Left colon (tissue), 2 donors: ENCODE measurements at regions not wholly inside any gene's neighbourhood (a gene's known extent, or its start where the extent isn't known, plus 50 kb on each side); places are given as distances from the start of the nearest gene placed in this dataset.

Experiments used
- ATAC-seq: fragments of 200-7000 bp; cut with Tn5 transposase; one replicate; pipeline ENCODE4 v1.9.1; 2020; ENCODE audit warnings: mild to moderate bottlenecking, moderate library complexity
- DNase-seq, 2 donors: peaks; one replicate each; pipeline ENCODE4 v3.0.0-alpha.2; 2020
- intact Hi-C, 2 donors: fragments of 100-400 bp; cut with DNase I in 1 of 2; cut with micrococcal nuclease in 1 of 2; formaldehyde crosslinking; loops; one replicate each; pipeline versions ENCODE4 v1.11.2 to v1.14.0; 2022; cut with DNase I, micrococcal nuclease
- donor health status: DM: no; HTN: no; CAD: no.
- donor health status: DM: yes; HTN: yes; CAD: no.

DNA sequence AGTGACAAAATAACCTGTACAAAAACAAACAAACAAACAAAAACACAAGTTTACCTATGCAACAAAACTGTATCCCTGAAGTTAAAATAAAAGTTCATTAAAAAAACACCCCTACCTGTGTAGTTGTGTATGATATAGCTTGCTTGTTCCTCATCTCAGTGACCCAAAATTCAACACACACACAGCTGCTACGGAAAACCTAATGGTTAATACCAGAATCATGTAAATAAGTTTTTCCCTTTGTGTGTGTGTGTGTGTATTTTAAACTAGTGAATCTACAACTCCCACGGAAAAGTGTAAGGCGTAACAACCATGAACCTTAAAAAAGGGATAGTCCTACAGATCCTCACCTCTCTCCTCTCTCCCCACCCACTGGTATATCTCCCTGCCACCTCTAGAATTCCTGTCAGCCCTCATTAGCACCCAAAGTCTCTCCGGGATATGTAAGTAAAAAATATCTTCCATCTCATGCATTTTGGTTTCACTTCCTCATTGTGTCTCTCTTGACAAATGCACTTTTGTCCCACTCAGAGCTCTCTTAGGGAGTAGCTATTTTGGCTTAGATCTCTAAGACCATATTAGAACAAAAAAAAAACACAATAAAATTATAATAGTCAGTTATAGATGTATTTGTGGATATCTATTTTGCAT lies 2236.5 kb downstream of the PCDH9 start:
- no peak for DNase-seq

DNA sequence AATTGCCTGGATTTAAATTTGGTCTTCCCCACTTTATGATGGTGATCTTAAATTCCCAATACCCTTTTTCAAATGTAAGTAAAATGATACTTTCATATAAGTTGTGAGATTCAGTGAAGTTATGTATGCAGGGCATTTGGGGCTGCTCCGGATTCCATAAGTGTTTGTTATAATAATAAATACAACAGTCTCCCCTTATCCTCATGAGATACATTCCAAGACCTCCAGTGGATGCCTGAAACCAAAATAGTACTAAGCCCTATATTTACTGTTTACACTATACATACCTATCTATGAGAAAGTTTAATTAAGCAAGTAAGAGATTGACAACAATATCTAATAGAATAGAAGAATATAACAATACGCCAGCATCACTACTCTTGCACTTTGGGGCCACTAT lies 2237.8 kb downstream of the PCDH9 start:
- ATAC-seq (no peak), DNase-seq (no peak)
- intact Hi-C loops = no loop called here

More for the DNA sequence above, 2236.5 kb downstream of the PCDH9 start:
- ATAC-seq = no peak
- intact Hi-C loops = no loop called here

DNA sequence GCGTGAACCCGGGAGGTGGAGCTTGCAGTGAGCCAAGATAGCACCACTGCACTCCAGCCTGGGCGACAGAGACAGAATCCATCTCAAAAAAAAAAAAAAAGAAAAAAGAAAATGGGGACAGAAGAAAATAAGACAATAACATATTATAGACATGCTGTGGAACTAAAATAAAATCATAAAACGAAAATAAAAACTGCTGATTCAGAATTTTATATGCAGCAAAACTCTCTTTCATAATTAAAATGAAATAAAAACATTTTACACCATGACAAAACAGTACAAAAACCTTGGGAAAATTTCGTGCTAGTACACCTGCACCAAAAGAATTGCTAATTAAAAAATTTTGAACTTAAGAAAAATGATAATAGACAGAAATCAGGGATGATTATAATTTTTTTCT lies 2245.1 kb downstream of the PCDH9 start:
- intact Hi-C loops = no loop called here
- DNase-seq (no peak), ATAC-seq (no peak)

DNA sequence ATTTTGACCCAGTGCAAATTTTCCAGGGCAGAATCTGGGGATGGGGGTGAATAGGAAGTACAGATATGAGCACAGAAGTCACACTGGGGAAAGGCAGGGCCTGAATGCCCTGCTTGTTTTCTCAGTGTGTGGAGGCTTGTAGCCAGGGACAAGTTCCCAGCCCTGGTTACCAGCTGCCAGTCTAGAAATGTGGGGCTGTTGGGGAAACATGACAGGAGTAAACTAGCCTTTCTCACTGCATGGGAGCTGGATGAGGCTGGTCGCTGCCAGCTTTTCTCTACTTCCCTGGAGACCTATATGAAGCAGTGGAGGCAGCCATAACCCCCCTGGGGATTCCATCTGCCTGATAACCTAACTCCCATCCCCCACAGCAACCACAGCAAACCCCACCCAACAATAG lies 2267.7 kb downstream of the PCDH9 start:
- ATAC-seq = no peak
- DNase-seq = no peak
- intact Hi-C loops = no loop called here

DNA sequence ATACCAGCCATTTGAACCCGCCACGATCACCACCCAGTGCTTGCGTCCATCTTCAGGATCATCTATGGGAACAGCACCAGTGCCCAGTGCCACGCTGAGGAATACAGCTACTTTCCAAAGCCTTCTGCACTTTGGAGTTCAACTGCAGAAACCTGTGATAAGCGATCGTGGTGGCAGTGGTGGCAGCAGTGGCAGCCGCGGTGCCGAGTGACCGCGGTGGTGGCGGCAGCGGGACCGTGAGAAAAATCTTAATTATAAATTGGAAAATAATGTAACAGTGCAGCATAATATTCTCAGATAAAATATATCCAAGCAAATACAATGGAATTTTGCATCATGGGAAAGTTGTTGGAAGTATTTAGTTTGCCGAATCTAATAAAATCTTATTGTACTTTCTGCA lies 2270.9 kb downstream of the PCDH9 start:
- DNase-seq = no peak
- intact Hi-C loops = no loop called here
- no peak for ATAC-seq

DNA sequence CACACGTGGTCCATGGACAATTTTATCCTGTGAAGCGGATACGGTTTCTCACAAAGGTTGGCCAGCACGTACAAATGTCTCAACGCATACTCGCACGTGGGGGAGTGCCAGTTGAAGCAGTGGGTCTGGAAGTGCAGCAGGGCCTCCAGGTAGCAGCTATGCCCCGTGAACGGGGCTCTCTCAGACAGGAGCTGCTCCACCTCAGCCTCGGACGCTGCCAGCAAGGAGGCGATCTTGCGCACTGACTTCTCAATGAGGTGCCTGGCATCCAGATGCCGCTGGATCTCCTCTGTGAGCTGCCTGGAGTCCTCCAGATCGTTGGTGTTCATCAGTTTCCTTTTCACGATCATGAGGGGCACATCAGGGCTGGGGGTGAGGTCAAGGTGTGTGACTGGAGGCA lies 2272.0 kb downstream of the PCDH9 start:
- intact Hi-C loops = no loop called here
- no peak for ATAC-seq
- DNase-seq = no peak

DNA sequence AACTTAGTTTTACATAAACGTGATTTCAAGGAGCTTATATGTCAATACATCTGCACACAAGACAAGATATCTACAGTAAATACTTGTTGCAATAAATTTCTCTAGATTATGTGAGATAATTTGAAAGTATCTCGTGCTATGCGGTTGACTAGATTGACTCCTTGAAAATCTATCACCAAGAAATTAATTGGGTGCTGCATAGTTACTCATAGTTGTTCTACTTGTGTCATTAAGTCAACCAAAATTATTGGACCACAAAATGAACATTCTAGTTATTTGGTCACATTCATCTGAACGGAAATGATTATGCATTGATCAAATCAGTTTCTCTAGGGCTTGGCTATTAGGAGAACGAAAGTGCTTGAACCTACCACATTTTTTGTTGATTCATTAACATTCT lies 2291.5 kb downstream of the PCDH9 start:
- ATAC-seq = no peak
- intact Hi-C loops = no loop called here
- DNase-seq = no peak

DNA sequence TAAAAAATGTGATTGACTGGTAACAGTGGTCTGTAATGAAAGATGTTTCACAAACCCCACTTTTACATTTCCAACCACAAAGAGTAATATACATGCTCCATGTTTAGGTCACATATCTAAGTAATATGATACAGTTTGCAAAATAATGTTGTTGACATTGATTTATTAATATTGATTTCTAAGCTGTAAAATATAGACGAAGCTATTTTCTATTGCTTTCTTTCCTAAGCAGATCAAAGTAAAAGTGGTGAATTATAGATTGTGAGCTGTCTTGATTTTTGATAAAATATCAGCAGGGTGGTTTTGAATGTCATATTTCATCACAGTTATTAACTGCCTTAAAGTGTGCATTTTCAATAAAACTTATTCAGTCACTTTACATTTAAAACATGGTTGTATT lies 2292.8 kb downstream of the PCDH9 start:
- ATAC-seq = no peak
- intact Hi-C loops = no loop called here
- DNase-seq = no peak

DNA sequence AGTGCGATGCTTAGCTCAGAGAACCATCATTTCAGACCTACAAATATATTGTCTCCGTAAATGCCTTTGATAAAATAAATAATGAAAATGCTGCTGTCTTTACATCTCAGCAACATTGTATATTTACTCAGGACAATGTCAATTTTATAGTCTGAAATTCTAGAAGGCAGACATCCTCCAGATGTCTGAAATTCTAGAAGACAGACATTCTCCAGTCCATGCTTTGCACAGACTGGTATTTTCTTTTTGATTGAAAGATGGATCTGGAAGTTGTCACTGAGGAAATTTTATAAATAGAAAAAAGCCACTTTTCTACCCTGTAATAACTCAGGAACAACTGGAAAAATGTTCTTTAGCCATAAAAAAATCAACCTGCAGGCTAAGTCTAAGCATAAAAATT lies 2293.3 kb downstream of the PCDH9 start:
- DNase-seq (no peak), ATAC-seq (no peak)
- intact Hi-C loops = no loop called here

DNA sequence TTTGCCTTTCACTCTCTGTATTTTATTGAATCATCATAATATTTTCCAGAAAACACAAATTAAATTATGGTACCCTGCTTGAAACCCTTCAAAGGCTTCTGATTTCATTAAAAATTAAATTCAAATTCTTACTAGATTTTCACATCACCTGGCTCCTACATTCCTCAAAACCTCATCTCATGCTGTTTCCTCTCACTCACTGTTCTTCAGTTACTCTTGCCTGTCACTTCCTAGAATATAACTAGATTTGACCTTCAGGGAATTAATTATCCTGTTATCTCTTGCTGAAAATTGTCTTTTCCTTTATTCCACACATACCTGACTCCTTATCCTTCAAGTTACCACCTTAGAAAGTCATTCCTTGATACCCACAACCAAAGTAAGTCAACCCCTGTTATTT lies 2294.7 kb downstream of the PCDH9 start:
- no peak for DNase-seq
- intact Hi-C loops = no loop called here
- no peak for ATAC-seq

DNA sequence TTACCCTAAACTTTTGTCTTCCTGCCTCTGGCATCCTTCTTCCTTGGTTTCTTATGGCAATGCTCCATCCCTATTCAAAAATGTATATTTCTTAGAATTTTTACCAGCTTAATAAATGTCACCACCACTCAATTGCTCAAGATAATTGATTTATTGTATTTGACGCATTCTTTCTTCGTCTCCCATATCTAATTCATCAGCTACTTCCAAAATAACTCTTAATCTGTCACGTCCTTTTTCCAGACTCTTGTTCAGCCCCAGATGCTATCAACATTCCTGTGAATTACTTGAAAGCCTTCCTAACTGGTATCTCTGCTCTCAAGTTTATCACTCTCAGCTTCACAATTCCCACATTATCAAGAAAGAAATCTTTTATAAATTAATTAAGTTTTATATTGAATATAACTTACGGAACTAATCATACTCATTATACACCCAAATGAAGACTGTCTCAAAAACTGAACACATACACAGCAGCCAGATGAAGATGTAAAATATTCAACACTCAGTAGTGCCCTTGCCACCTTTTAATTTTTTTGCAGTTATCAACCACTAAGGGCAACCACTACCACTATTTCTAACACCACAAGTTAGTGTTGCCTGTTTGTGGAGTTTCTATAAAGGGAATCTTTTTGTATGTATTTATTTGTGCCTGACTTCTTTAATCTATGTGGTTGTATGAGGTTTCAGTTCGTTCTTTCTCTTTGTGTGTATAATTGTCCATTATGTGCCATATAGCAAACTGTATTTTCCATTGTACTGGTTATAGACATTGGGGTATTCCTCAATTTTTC lies 2295.4 kb downstream of the PCDH9 start:
- no peak for DNase-seq
- intact Hi-C loops = no loop called here
- no peak for ATAC-seq

DNA sequence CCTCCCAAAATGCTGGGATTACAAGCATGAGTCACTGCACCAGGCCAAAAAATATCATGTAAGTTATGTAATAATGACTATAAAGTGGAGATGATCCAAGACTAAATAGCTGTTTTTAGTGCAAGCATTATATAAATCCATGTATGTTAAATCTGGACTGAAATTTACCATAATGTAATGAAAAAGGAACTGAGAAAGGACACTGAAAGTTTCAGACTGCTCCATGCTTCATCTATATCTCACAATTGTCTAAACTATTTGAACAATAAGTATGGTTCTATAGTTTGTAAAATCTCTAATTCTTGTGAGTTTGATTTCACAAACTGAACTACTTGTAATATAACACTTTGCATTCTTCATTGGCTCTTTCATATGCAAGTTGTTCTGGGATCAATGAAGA lies 2299.5 kb downstream of the PCDH9 start:
- intact Hi-C loops = no loop called here
- ATAC-seq (no peak), DNase-seq (no peak)

DNA sequence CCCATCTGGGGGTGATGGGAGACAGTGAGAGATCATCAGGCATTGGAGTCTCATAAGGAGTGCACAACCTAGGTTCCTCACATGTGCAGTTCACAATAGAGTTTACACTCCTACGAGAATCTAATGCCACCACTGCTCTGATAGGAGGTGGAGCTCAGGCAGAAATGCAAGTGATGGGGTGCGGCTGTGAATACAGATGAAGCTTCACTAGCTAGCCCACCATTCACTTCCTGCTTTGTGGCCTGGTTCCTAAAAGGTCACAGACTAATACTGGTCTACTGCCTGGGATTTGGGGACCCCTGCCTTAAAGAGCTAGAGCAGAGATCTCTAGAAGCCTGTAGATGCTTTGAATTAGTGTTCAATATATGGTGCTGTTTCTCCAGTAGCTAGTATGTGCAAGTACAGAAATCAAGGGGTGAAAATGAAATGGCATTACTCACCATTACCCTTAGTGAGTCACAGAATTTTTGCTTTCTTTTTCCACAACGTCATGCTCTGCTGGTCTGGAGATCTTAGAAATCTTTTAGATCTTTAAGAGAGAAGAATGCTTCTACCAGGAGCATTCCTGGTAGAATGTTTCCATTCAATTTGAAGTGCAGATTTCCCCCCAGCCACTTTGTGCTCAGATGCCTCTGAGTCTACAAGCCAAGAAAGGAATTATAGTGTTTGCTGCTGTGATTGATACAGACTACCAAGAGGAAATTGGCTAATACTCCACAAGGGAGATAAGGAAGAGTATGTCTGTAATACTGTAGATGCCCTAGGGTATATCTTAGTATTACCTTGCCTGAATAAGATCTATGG lies 2301.2 kb downstream of the PCDH9 start:
- DNase-seq = no peak
- no peak for ATAC-seq
- intact Hi-C loops = no loop called here

DNA sequence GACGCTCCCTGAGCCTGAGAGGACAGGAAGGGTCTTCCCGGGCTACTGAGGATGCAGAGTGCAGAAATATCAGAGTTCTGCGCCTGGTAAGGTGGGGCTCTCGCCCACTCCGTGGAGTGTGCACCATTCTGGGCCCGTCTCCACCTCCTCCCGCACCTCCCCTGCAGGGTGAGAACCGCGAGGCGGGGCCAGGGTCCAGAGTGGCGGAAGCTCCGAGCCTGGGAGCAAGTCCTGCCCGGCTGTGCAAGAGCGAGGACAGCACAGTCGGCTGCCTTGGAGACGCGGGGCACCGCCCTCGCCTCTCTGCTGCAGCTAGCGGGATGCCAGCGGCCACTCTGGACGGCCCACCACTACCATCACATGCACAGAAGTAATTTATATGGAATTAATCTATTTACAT lies 2304.4 kb downstream of the PCDH9 start:
- ATAC-seq (no peak), DNase-seq (no peak)

DNA sequence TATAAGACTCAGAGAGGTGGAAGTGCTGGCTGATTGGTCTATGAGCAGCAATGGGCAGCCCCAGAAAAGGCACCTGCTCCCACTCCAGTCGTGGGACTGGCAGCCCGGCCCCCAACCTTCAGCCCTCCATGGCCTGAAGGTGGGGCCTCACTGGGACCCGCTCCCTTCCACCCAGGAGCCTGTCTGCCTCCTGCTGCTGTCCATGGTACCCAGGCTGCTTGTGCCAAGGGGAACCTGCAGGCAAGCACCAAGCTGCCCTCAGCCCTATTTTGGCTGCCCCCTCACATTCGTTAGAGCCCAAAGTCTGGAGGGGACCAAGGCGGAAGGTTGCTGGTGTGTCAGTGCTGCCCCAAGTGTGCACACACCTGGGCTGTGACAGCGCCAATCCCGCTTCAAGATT lies 2304.9 kb downstream of the PCDH9 start:
- DNase-seq (no peak), ATAC-seq (no peak)
- intact Hi-C loops = no loop called here

More for the DNA sequence above, 2304.4 kb downstream of the PCDH9 start:
- intact Hi-C loops = no loop called here

DNA sequence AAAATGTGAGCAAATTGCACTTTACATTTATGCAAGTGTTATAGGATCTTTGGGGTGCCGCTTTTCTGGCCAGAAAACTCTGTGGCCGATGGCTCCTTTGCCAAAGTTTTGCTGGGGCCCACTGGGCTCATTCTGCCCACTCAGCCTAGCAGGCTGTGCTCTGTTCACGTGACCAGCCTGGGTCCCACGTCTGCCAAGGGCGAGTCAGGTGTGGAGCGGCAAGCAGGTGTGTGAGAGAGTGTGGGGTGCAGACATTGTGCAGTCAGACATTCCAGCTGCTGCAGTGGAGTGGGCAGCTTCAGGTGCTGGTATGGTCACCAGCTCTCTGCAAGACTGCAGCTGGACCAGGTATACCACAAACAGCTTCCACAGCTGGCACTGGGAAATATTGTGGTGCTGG lies 2305.7 kb downstream of the PCDH9 start:
- DNase-seq (no peak), ATAC-seq (no peak)
- intact Hi-C loops = no loop called here

DNA sequence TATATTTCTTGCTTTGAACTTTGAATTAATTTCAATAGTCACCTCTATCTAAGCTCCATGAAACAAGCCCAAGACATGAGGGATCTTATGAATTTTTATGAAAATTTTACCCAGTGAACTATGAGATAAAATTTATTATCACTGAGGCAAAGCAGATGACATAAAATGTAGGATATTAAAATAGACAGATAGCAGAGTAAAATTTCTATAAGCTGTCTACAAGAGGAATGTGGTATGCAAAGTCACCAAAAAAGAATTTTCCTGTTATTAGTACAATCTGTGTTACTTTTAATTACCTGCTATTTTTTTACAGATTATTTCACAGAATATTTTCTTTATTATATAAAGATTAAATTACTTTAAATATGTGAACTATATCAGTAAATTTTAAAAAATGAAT lies 2312.6 kb downstream of the PCDH9 start:
- intact Hi-C loops = no loop called here
- DNase-seq (no peak), ATAC-seq (no peak)

DNA sequence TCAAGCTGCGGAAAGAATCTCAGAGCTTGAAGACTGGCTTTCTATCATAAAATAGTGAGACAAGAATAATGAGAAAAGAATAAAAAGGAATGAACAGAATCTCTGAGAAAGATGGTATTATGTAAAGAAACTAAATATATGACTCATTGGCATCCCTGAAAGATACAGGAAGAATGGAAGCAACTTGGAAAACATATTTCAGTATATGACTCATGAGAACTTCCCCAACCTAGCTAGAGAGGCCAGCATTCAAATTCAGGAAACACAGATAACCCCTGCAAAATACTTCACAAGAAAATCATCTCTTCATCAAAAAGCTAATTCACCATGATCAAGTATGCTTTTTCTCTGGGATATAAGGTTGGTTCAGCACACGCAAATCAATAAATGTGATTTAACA lies 2318.0 kb downstream of the PCDH9 start:
- intact Hi-C loops = no loop called here
- ATAC-seq (no peak), DNase-seq (no peak)

DNA sequence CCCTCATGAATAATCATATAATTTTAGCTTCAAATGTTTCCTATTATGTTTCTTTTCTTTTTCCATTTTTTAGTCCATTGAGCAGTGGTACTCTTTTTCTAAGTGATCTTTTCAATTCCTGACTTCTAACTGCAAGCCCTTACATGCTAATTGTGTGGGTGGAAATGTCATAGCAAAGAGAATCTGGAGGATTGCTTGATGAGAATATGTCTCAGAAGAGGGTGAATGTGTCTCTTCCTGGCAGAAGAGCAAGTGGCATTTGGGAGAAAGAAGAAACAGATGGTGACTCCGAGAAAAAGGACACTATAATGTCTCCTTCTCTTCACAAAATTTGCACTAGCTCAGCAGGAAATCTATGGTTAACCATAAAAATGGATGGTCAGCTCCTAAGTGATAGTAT lies 2320.0 kb downstream of the PCDH9 start:
- DNase-seq = no peak
- intact Hi-C loops = no loop called here
- no peak for ATAC-seq

DNA sequence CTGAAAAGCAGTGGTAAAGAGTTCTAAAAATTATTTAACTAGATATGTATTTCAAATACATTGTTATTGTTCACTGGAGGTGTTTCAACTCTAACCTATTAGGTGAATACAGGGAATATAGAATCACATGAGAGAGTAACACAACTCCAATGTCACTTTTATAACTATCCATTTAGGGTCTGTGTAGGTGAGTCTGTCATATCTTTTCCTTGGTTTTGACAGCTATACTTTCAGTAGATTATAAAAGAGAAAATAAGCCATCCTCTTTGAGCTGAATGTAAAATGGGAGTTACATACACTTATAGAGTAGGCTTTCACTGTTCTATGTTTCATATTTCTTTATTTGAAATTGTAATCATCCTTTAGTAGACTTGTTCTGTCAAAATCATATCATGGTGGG lies 2321.0 kb downstream of the PCDH9 start:
- DNase-seq (no peak), ATAC-seq (no peak)
- intact Hi-C loops = no loop called here
